GM12878 (cell line): ENCODE measurements at regions not wholly inside any gene's neighbourhood (a gene's known extent, or its start where the extent isn't known, plus 50 kb on each side); places are given as distances from the start of the nearest gene placed in this dataset.

Experiments
- ATAC-seq: fragments of 200-7000 bp; cut with Tn5 transposase; 3 replicates; pipeline ENCODE4 v1.9.1; 2020; ENCODE audit warnings: mild to moderate bottlenecking, moderate library complexity
- BruUV-seq: library from RNA; stranded (reverse); fragments of 400-500 nt; replicated peaks from 2 replicates; lab custom pipeline; 2021; lab: Mats Ljungman, UMichigan
- CTCF ChIA-PET: fragments of 300-600 bp; sonication (Branson Sonifier 250); formaldehyde crosslinking; extraction: SDS; loops from one replicate; lab custom pipeline; 2021; ENCODE audit warnings: inconsistent platforms; lab: Yijun Ruan, JAX
- POLR2A ChIA-PET: fragments of 350-600 bp; formaldehyde crosslinking; extraction: SDS; loops from one replicate; lab custom pipeline; 2021; ENCODE audit warnings: inconsistent platforms; lab: Charles Lee
- RAD21 ChIA-PET: fragments of 300-600 bp; sonication (Branson Sonifier 250); formaldehyde crosslinking; loops from one replicate; lab custom pipeline; 2023; ENCODE audit warnings: antibody characterized with exemption; ENCODE audit not compliant: unreplicated experiment; lab: Charles Lee
- SMC1A ChIA-PET: fragments of 300-600 bp; sonication (Branson Sonifier 250); formaldehyde crosslinking; loops from one replicate; lab custom pipeline; 2023; ENCODE audit not compliant: unreplicated experiment, uncharacterized antibody; lab: Charles Lee
- DNase-seq: peaks from one replicate; pipeline ENCODE4 v3.0.0-alpha.2; 2011; ENCODE audit warnings: low read depth, low spot score
- FAIRE-seq: peaks from 3 replicates; lab custom pipeline; 2011; peaks lifted over from hg19 to GRCh38; lab: Jason Lieb, UNC
- H2AFZ ChIP-seq: 2 replicates; pipeline ENCODE4 v1.6.0; 2011; ENCODE audit warnings: low read depth, low read length, control low read depth; ENCODE audit not compliant: control insufficient read depth
- H3K27ac ChIP-seq: 2 replicates; pipeline ENCODE4 v1.5.1; 2011; ENCODE audit warnings: control low read depth; ENCODE audit not compliant: control insufficient read depth, insufficient read depth
- H3K27me3 ChIP-seq, 2 experiments: replicated peaks in 1 of 2; 2 replicates each; pipeline versions ENCODE4 v1.6.0 to v1.6.1; 2011; ENCODE audit warnings: low read length in 1 of 2; ENCODE audit not compliant: control insufficient read depth in 2 of 2, insufficient read depth in 2 of 2
- H3K36me3 ChIP-seq, 2 experiments: 2 replicates each; pipeline ENCODE4 v1.5.1; 2011; ENCODE audit warnings: low read length in 1 of 2; ENCODE audit not compliant: control insufficient read depth in 2 of 2, insufficient read depth in 2 of 2
- H3K4me1 ChIP-seq: 2 replicates; pipeline ENCODE4 v1.6.1; 2011; ENCODE audit warnings: mild to moderate bottlenecking, low read length, moderate library complexity, mixed read lengths; ENCODE audit not compliant: control insufficient read depth, insufficient read depth
- H3K4me2 ChIP-seq: 2 replicates; pipeline ENCODE4 v1.6.0; 2011; ENCODE audit warnings: control low read depth; ENCODE audit not compliant: control insufficient read depth, insufficient read depth
- H3K4me3 ChIP-seq: fragments of 200-600 bp; sonication (generic); 2 replicates; pipeline ENCODE4 v1.5.1; 2016
- H3K79me2 ChIP-seq: 2 replicates; pipeline ENCODE4 v1.6.0; 2011; ENCODE audit warnings: low read length; ENCODE audit not compliant: control insufficient read depth, insufficient read depth
- H3K9ac ChIP-seq: 2 replicates; pipeline ENCODE4 v1.8.0; 2011; ENCODE audit warnings: low read length, control low read depth, mixed read lengths; ENCODE audit not compliant: control insufficient read depth, insufficient read depth
- H3K9me3 ChIP-seq: replicated peaks from 3 replicates; pipeline ENCODE4 v1.5.1; 2011; ENCODE audit warnings: mild to moderate bottlenecking, low read length; ENCODE audit not compliant: control insufficient read depth, insufficient read depth
- H4K20me1 ChIP-seq: 2 replicates; pipeline ENCODE4 v1.6.0; 2011; ENCODE audit not compliant: control insufficient read depth, insufficient read depth
- CHD4 ChIP-seq: fragments of 200-600 bp; sonication (generic); IDR thresholded peaks from 2 replicates; pipeline ENCODE4 v1.6.1; 2016; ENCODE audit warnings: mild to moderate bottlenecking
- TARDBP ChIP-seq: IDR thresholded peaks from 2 replicates; pipeline ENCODE4 v1.6.1; 2016; ENCODE audit warnings: borderline replicate concordance
- WGBS: methylation state at CpG from one replicate; pipeline ENCODE4 v1.1.6; 2016; ENCODE audit warnings: low lambda C conversion rate; ENCODE audit not compliant: insufficient replicate concordance, insufficient coverage; ENCODE audit errors: missing lambda C conversion rate; 5-methylcytosine and 5-hydroxymethylcytosine counted together
- in situ Hi-C: fragments of 300-500 bp; cut with MboI; formaldehyde crosslinking; loops from 9 replicates; pipeline ENCODE4 v1.14.3; 2018; ENCODE audit warnings: mixed read lengths
- intact Hi-C: fragments of 100-400 bp; cut with micrococcal nuclease; formaldehyde crosslinking; loops from one replicate; pipeline ENCODE4 v1.14.2; 2022; ENCODE audit not compliant: unreplicated experiment
- TF ChIP-seq, protein P1 (sequence below): fragments of 450-650 bp; IDR thresholded peaks from 2 replicates; pipeline ENCODE4 v1.6.1; 2014; ENCODE audit warnings: mild to moderate bottlenecking
- TF ChIP-seq, protein P2 (sequence below): IDR thresholded peaks from 2 replicates; pipeline ENCODE4 v1.6.1; 2011; ENCODE audit warnings: mild to moderate bottlenecking, low read depth, low read length, moderate library complexity; ENCODE audit not compliant: insufficient replicate concordance
- TF ChIP-seq, protein P3 (sequence below): fragments of 450-650 bp; IDR thresholded peaks from 2 replicates; pipeline ENCODE4 v1.6.1; 2017; ENCODE audit warnings: mild to moderate bottlenecking
- TF ChIP-seq, protein P4 (sequence below): IDR thresholded peaks from 2 replicates; pipeline ENCODE4 v1.6.1; 2012; ENCODE audit warnings: low read length, inconsistent platforms
- TF ChIP-seq, protein P5 (sequence below): fragments of 450-650 bp; IDR thresholded peaks from 2 replicates; pipeline ENCODE4 v1.6.1; 2017; ENCODE audit warnings: mild to moderate bottlenecking, moderate library complexity
- TF ChIP-seq, protein P6 (sequence below): fragments of 450-650 bp; formaldehyde crosslinking; IDR thresholded peaks from 2 replicates; pipeline ENCODE4 v1.4.0; 2022; ENCODE audit warnings: mild to moderate bottlenecking, moderate library complexity

DNA sequence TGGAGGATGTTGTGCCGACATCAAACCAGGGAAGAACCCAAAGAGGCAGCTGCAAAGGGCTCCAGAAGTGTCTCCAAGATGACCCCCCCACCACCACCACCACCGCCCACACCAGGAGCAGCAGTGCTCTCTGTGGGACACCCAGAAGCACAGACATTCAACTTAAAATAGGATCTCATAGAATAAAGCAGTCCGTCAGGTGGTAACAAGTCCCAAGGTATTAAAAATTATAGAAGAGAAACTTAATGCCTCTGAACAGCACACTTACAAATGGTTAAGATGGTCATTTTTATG lies 155.5 kb upstream of the ID2 start (continued):
- TF ChIP-seq CHD4 (no peak), TARDBP (no peak)
- TF ChIP-seq, protein P1, sequence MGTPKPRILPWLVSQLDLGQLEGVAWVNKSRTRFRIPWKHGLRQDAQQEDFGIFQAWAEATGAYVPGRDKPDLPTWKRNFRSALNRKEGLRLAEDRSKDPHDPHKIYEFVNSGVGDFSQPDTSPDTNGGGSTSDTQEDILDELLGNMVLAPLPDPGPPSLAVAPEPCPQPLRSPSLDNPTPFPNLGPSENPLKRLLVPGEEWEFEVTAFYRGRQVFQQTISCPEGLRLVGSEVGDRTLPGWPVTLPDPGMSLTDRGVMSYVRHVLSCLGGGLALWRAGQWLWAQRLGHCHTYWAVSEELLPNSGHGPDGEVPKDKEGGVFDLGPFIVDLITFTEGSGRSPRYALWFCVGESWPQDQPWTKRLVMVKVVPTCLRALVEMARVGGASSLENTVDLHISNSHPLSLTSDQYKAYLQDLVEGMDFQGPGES: no peak
- TF ChIP-seq, protein P2, sequence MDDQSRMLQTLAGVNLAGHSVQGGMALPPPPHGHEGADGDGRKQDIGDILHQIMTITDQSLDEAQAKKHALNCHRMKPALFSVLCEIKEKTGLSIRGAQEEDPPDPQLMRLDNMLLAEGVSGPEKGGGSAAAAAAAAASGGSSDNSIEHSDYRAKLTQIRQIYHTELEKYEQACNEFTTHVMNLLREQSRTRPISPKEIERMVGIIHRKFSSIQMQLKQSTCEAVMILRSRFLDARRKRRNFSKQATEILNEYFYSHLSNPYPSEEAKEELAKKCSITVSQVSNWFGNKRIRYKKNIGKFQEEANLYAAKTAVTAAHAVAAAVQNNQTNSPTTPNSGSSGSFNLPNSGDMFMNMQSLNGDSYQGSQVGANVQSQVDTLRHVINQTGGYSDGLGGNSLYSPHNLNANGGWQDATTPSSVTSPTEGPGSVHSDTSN: no peak
- TF ChIP-seq, protein P3, sequence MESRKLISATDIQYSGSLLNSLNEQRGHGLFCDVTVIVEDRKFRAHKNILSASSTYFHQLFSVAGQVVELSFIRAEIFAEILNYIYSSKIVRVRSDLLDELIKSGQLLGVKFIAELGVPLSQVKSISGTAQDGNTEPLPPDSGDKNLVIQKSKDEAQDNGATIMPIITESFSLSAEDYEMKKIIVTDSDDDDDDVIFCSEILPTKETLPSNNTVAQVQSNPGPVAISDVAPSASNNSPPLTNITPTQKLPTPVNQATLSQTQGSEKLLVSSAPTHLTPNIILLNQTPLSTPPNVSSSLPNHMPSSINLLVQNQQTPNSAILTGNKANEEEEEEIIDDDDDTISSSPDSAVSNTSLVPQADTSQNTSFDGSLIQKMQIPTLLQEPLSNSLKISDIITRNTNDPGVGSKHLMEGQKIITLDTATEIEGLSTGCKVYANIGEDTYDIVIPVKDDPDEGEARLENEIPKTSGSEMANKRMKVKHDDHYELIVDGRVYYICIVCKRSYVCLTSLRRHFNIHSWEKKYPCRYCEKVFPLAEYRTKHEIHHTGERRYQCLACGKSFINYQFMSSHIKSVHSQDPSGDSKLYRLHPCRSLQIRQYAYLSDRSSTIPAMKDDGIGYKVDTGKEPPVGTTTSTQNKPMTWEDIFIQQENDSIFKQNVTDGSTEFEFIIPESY: no peak
- TF ChIP-seq, protein P4, sequence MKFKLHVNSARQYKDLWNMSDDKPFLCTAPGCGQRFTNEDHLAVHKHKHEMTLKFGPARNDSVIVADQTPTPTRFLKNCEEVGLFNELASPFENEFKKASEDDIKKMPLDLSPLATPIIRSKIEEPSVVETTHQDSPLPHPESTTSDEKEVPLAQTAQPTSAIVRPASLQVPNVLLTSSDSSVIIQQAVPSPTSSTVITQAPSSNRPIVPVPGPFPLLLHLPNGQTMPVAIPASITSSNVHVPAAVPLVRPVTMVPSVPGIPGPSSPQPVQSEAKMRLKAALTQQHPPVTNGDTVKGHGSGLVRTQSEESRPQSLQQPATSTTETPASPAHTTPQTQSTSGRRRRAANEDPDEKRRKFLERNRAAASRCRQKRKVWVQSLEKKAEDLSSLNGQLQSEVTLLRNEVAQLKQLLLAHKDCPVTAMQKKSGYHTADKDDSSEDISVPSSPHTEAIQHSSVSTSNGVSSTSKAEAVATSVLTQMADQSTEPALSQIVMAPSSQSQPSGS: no peak

DNA sequence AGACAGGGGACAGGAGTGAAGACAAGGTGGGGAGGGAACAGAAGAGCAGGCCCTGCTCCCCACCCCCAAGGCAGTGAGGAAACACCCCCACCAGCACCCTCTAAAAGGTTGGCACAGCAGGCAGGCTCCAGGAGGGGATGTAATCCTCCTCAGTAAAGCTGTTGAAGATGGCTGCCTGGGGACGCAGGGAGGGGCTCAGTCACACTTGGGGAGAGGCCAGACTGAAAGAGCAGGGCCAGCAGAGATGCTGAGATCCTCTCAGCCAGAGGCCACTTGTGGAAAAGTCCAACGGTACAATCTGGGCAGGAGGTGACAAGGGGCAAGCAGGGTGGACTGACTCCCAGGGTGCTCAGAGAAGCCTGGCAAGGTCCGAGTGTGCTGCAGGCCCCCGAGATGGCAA lies 154.8 kb upstream of the ID2 start:
- ATAC-seq (no peak), FAIRE-seq (no peak), DNase-seq (no peak)
- intact Hi-C loops (loop anchor here (5.0 kb wide), 4 partner anchors 40 to 235 kb away; no protein-coding TSS in a partner anchor), in situ Hi-C loops (loop anchor here (5.0 kb wide), 1 partner anchor 160 kb away; no protein-coding TSS in a partner anchor)
- Histone ChIP-seq H3K27ac (peak overlapping the region; percentile 27; the same call in 1 of the 2 replicates), H3K4me1 (peaks cover 54% of the 10 kb centered on the region), H4K20me1 (no peaks in the 10 kb centered on the region), H3K79me2 (no peaks in the 10 kb centered on the region), H3K27me3 (no peaks in the 10 kb centered on the region), H3K4me3 (no peak overlapping the region), H3K36me3 (no peaks in the 10 kb centered on the region), H3K9ac (0 out of 2 replicates have a peak overlapping the region, but pooled peaks have one; percentile 2), H3K9me3 (peaks cover 9% of the 10 kb centered on the region; the same call in 2 of the 3 replicates), H2AFZ (no peak overlapping the region), H3K4me2 (peak overlapping the region; percentile 4; the same call in 1 of the 2 replicates)
- POLR2A ChIA-PET: interaction anchor here (1.2 to 6.2 kb wide), 5 partner anchors 11 to 155 kb away, joined by 3 to 42 read pairs (median 26); partner anchors contain the start of gene ID2
- WGBS: 77% methylated on average over 4 of the region's 4 CpGs
- BruUV-seq: no TSS peak
- RAD21 ChIA-PET: interaction anchor here (17.7 kb wide), 1 partner anchor 13 kb away, joined by 322 read pairs; no protein-coding TSS in a partner anchor
- CTCF ChIA-PET: interaction anchor here (2.9 to 3.1 kb wide), 2 partner anchors 10 to 12 kb away, joined by 7 to 10 read pairs; no protein-coding TSS in a partner anchor
- SMC1A ChIA-PET: interaction anchor here (3.3 to 17.9 kb wide), 2 partner anchors 13 to 52 kb away, joined by 10 to 284 read pairs; no protein-coding TSS in a partner anchor
- TF ChIP-seq, protein P5, sequence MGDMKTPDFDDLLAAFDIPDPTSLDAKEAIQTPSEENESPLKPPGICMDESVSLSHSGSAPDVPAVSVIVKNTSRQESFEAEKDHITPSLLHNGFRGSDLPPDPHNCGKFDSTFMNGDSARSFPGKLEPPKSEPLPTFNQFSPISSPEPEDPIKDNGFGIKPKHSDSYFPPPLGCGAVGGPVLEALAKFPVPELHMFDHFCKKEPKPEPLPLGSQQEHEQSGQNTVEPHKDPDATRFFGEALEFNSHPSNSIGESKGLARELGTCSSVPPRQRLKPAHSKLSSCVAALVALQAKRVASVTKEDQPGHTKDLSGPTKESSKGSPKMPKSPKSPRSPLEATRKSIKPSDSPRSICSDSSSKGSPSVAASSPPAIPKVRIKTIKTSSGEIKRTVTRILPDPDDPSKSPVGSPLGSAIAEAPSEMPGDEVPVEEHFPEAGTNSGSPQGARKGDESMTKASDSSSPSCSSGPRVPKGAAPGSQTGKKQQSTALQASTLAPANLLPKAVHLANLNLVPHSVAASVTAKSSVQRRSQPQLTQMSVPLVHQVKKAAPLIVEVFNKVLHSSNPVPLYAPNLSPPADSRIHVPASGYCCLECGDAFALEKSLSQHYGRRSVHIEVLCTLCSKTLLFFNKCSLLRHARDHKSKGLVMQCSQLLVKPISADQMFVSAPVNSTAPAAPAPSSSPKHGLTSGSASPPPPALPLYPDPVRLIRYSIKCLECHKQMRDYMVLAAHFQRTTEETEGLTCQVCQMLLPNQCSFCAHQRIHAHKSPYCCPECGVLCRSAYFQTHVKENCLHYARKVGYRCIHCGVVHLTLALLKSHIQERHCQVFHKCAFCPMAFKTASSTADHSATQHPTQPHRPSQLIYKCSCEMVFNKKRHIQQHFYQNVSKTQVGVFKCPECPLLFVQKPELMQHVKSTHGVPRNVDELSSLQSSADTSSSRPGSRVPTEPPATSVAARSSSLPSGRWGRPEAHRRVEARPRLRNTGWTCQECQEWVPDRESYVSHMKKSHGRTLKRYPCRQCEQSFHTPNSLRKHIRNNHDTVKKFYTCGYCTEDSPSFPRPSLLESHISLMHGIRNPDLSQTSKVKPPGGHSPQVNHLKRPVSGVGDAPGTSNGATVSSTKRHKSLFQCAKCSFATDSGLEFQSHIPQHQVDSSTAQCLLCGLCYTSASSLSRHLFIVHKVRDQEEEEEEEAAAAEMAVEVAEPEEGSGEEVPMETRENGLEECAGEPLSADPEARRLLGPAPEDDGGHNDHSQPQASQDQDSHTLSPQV: no peak
- TF ChIP-seq TARDBP: no peak
- TF ChIP-seq, protein P6, sequence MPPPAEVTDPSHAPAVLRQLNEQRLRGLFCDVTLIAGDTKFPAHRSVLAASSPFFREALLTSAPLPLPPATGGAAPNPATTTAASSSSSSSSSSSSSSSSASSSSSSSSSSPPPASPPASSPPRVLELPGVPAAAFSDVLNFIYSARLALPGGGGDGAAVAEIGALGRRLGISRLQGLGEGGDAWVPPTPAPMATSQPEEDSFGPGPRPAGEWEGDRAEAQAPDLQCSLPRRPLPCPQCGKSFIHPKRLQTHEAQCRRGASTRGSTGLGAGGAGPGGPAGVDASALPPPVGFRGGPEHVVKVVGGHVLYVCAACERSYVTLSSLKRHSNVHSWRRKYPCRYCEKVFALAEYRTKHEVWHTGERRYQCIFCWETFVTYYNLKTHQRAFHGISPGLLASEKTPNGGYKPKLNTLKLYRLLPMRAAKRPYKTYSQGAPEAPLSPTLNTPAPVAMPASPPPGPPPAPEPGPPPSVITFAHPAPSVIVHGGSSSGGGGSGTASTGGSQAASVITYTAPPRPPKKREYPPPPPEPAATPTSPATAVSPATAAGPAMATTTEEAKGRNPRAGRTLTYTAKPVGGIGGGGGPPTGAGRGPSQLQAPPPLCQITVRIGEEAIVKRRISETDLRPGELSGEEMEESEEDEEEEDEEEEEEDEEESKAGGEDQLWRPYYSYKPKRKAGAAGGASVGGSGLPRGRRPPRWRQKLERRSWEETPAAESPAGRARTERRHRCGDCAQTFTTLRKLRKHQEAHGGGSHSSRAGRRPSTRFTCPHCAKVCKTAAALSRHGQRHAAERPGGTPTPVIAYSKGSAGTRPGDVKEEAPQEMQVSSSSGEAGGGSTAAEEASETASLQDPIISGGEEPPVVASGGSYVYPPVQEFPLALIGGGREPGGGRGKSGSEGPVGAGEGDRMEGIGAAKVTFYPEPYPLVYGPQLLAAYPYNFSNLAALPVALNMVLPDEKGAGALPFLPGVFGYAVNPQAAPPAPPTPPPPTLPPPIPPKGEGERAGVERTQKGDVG: no peak
